CD8-positive, alpha-beta memory T cell (primary cell): ENCODE measurements at regions not wholly inside any gene's neighbourhood (a gene's known extent, or its start where the extent isn't known, plus 50 kb on each side); places are given as distances from the start of the nearest gene placed in this dataset.

Experiments
- CTCF ChIA-PET: fragments of 350-600 bp; sonication (Branson Sonifier 250); formaldehyde crosslinking; loops from one replicate; lab custom pipeline; 2021; ENCODE audit warnings: antibody characterized with exemption; lab: Charles Lee
- POLR2A ChIA-PET: fragments of 350-600 bp; sonication (Branson Sonifier 250); formaldehyde crosslinking; loops from one replicate; lab custom pipeline; 2021; ENCODE audit warnings: antibody characterized with exemption; lab: Charles Lee
- DNase-seq, 5 donors: peaks; one replicate each; pipeline versions ENCODE4 v3.0.0 to v3.0.0-alpha.2; 2020 to 2022; ENCODE audit warnings: mixed read lengths in 1 of 5
- H3K27ac ChIP-seq: one replicate; pipeline ENCODE4 v1.7.0; 2013; ENCODE audit warnings: low read depth, mild to moderate bottlenecking, low read length, moderate library complexity
- H3K27me3 ChIP-seq: 2 replicates; pipeline ENCODE4 v1.7.0; 2013; ENCODE audit warnings: low read length, mild to moderate bottlenecking; ENCODE audit not compliant: insufficient read depth, poor library complexity, severe bottlenecking
- H3K36me3 ChIP-seq: 2 replicates; pipeline ENCODE4 v1.7.0; 2013; ENCODE audit warnings: mild to moderate bottlenecking, low read length, moderate library complexity; ENCODE audit not compliant: insufficient read depth
- H3K4me1 ChIP-seq: 2 replicates; pipeline ENCODE4 v1.7.0; 2013; ENCODE audit warnings: mild to moderate bottlenecking, low read length, moderate library complexity; ENCODE audit not compliant: insufficient read depth
- H3K4me3 ChIP-seq: 2 replicates; pipeline ENCODE4 v1.7.0; 2013; ENCODE audit warnings: mild to moderate bottlenecking, low read length
- H3K9me3 ChIP-seq: 2 replicates; pipeline ENCODE4 v1.7.0; 2013; ENCODE audit warnings: mild to moderate bottlenecking, low read length
- H3K27ac Mint-ChIP-seq, 8 donors: one replicate each; pipeline ENCODE4 v1.8.0; 2020 to 2021; ENCODE audit warnings: mixed read lengths in 8 of 8, mild to moderate bottlenecking in 6 of 8, inconsistent platforms in 3 of 8, moderate library complexity in 3 of 8
- H3K27me3 Mint-ChIP-seq, 2 donors: one replicate each; pipeline ENCODE4 v1.8.0; 2020 to 2021; ENCODE audit warnings: mixed read lengths in 2 of 2, mild to moderate bottlenecking in 1 of 2, moderate library complexity in 1 of 2
- H3K36me3 Mint-ChIP-seq, 3 donors: one replicate each; pipeline ENCODE4 v1.8.0; 2020 to 2021; ENCODE audit warnings: mixed read lengths in 3 of 3, inconsistent platforms in 1 of 3, mild to moderate bottlenecking in 1 of 3
- H3K4me1 Mint-ChIP-seq, 3 donors: one replicate each; pipeline ENCODE4 v1.8.0; 2020 to 2021; ENCODE audit warnings: mixed read lengths in 3 of 3, inconsistent platforms in 1 of 3, mild to moderate bottlenecking in 1 of 3
- H3K4me3 Mint-ChIP-seq, 7 donors: one replicate each; pipeline ENCODE4 v1.8.0; 2020 to 2021; ENCODE audit warnings: mixed read lengths in 7 of 7, mild to moderate bottlenecking in 6 of 7, moderate library complexity in 4 of 7, inconsistent platforms in 2 of 7
- H3K9me3 Mint-ChIP-seq, 5 donors: one replicate each; pipeline ENCODE4 v1.8.0; 2020 to 2022; ENCODE audit warnings: mixed read lengths in 5 of 5, mild to moderate bottlenecking in 3 of 5, moderate library complexity in 2 of 5, inconsistent platforms in 1 of 5

- no peak for DNase-seq
- Histone ChIP-seq H3K36me3 (no peaks in the 10 kb centered on the region), H3K4me3 (no peak overlapping the region), H3K4me1 (no peaks in the 10 kb centered on the region), H3K27ac (no peak overlapping the region), H3K27me3 (no peaks in the 10 kb centered on the region), H3K9me3 (no peaks in the 10 kb centered on the region)
- Mint-ChIP-seq H3K4me3 (no peak overlapping the region), H3K4me1 (no peaks in the 10 kb centered on the region), H3K9me3 (peaks cover 0 to 20% (median 0%) of the 10 kb centered on the region in 5 donors), H3K27ac (no peak overlapping the region), H3K27me3 (no peaks in the 10 kb centered on the region), H3K36me3 (no peaks in the 10 kb centered on the region)
- POLR2A ChIA-PET: no interaction called here
- CTCF ChIA-PET: no interaction called here
Measured at GRCh38 chr3:174620855-174621472, 238.2 kb upstream of the NAALADL2 start.

- H3K27me3 ChIP-seq: no peaks in the 10 kb centered on the region
- H3K4me1 ChIP-seq: no peaks in the 10 kb centered on the region
- H3K4me1 Mint-ChIP-seq: no peaks in the 10 kb centered on the region
- no peak overlapping the region for H3K4me3 Mint-ChIP-seq
- POLR2A ChIA-PET: no interaction called here
- H3K9me3 ChIP-seq: no peaks in the 10 kb centered on the region
- H3K27ac Mint-ChIP-seq: no peak overlapping the region
- CTCF ChIA-PET: no interaction called here
- H3K4me3 ChIP-seq: no peak overlapping the region
- no peaks in the 10 kb centered on the region for H3K36me3 ChIP-seq
- H3K36me3 Mint-ChIP-seq: no peaks in the 10 kb centered on the region
- H3K27ac ChIP-seq: no peak overlapping the region
- peaks cover 0 to 24% (median 12%) of the 10 kb centered on the region in 5 donors for H3K9me3 Mint-ChIP-seq
- no peak for DNase-seq
- H3K27me3 Mint-ChIP-seq: no peaks in the 10 kb centered on the region
Measured at GRCh38 chr3:174633342-174633741, 225.8 kb upstream of the NAALADL2 start.

GRCh38 chr3:174636451-174636850 is 222.7 kb upstream of the NAALADL2 start:
- no peaks in the 10 kb centered on the region for H3K27me3 Mint-ChIP-seq
- H3K4me3 ChIP-seq: no peak overlapping the region
- no peak for DNase-seq
- no peaks in the 10 kb centered on the region for H3K36me3 ChIP-seq
- no peaks in the 10 kb centered on the region for H3K4me1 Mint-ChIP-seq
- CTCF ChIA-PET: no interaction called here
- H3K9me3 Mint-ChIP-seq: peaks cover 2 to 15% (median 7%) of the 10 kb centered on the region in 5 donors
- H3K27me3 ChIP-seq: no peaks in the 10 kb centered on the region
- no peak overlapping the region for H3K4me3 Mint-ChIP-seq
- POLR2A ChIA-PET: no interaction called here
- no peaks in the 10 kb centered on the region for H3K36me3 Mint-ChIP-seq
- no peak overlapping the region for H3K27ac Mint-ChIP-seq
- no peak overlapping the region for H3K27ac ChIP-seq
- no peaks in the 10 kb centered on the region for H3K9me3 ChIP-seq
- no peaks in the 10 kb centered on the region for H3K4me1 ChIP-seq

- no peak overlapping the region for H3K4me3 ChIP-seq
- no peaks in the 10 kb centered on the region for H3K36me3 Mint-ChIP-seq
- no peaks in the 10 kb centered on the region for H3K9me3 ChIP-seq
- no peak overlapping the region for H3K4me3 Mint-ChIP-seq
- no peaks in the 10 kb centered on the region for H3K36me3 ChIP-seq
- H3K27me3 Mint-ChIP-seq: no peaks in the 10 kb centered on the region
- no peaks in the 10 kb centered on the region for H3K4me1 ChIP-seq
- no peak overlapping the region for H3K27ac ChIP-seq
- H3K27me3 ChIP-seq: no peaks in the 10 kb centered on the region
- ChIA-PET CTCF (no interaction called here), POLR2A (no interaction called here)
- no peak overlapping the region for H3K27ac Mint-ChIP-seq
- DNase-seq: no peak
- H3K4me1 Mint-ChIP-seq: no peaks in the 10 kb centered on the region
- peaks cover 2 to 19% (median 4%) of the 10 kb centered on the region in 5 donors for H3K9me3 Mint-ChIP-seq
Measured at GRCh38 chr3:174639406-174639805, 219.7 kb upstream of the NAALADL2 start.

GRCh38 chr3:174639970-174640369 is 219.2 kb upstream of the NAALADL2 start:
- Histone ChIP-seq H3K4me3 (no peak overlapping the region), H3K27me3 (no peaks in the 10 kb centered on the region), H3K27ac (no peak overlapping the region), H3K4me1 (no peaks in the 10 kb centered on the region), H3K36me3 (no peaks in the 10 kb centered on the region), H3K9me3 (no peaks in the 10 kb centered on the region)
- no peak for DNase-seq
- Mint-ChIP-seq H3K27me3 (no peaks in the 10 kb centered on the region), H3K4me3 (no peak overlapping the region), H3K4me1 (no peaks in the 10 kb centered on the region), H3K36me3 (no peaks in the 10 kb centered on the region), H3K27ac (no peak overlapping the region), H3K9me3 (peaks cover 2 to 18% (median 4%) of the 10 kb centered on the region in 5 donors)
- POLR2A ChIA-PET: no interaction called here
- CTCF ChIA-PET: no interaction called here

- Mint-ChIP-seq H3K27me3 (no peaks in the 10 kb centered on the region), H3K9me3 (peaks cover 4 to 16% (median 6%) of the 10 kb centered on the region in 5 donors), H3K36me3 (no peaks in the 10 kb centered on the region), H3K27ac (no peak overlapping the region), H3K4me1 (no peaks in the 10 kb centered on the region), H3K4me3 (no peak overlapping the region)
- Histone ChIP-seq H3K4me1 (no peaks in the 10 kb centered on the region), H3K27me3 (no peaks in the 10 kb centered on the region), H3K9me3 (no peaks in the 10 kb centered on the region), H3K4me3 (no peak overlapping the region), H3K36me3 (no peaks in the 10 kb centered on the region), H3K27ac (no peak overlapping the region)
- CTCF ChIA-PET: no interaction called here
- POLR2A ChIA-PET: no interaction called here
- no peak for DNase-seq
Measured at GRCh38 chr3:174640932-174641331, 218.2 kb upstream of the NAALADL2 start.

- Histone ChIP-seq H3K4me1 (no peaks in the 10 kb centered on the region), H3K9me3 (no peaks in the 10 kb centered on the region), H3K27me3 (no peaks in the 10 kb centered on the region), H3K36me3 (no peaks in the 10 kb centered on the region), H3K27ac (no peak overlapping the region), H3K4me3 (no peak overlapping the region)
- CTCF ChIA-PET: no interaction called here
- POLR2A ChIA-PET: no interaction called here
- Mint-ChIP-seq H3K9me3 (peaks cover 0 to 6% (median 2%) of the 10 kb centered on the region in 5 donors), H3K27ac (no peak overlapping the region), H3K36me3 (no peaks in the 10 kb centered on the region), H3K4me1 (no peaks in the 10 kb centered on the region), H3K4me3 (no peak overlapping the region), H3K27me3 (no peaks in the 10 kb centered on the region)
- DNase-seq: no peak
Measured at GRCh38 chr3:174644287-174644686, 214.8 kb upstream of the NAALADL2 start.

GRCh38 chr3:174651951-174652350 is 207.2 kb upstream of the NAALADL2 start:
- no peaks in the 10 kb centered on the region for H3K36me3 ChIP-seq
- no peaks in the 10 kb centered on the region for H3K4me1 ChIP-seq
- ChIA-PET CTCF (no interaction called here), POLR2A (no interaction called here)
- H3K27ac ChIP-seq: no peak overlapping the region
- no peak overlapping the region for H3K4me3 ChIP-seq
- no peaks in the 10 kb centered on the region for H3K9me3 ChIP-seq
- H3K4me1 Mint-ChIP-seq: no peaks in the 10 kb centered on the region
- H3K27me3 Mint-ChIP-seq: no peaks in the 10 kb centered on the region
- DNase-seq: no peak
- H3K4me3 Mint-ChIP-seq: no peak overlapping the region
- no peak overlapping the region for H3K27ac Mint-ChIP-seq
- no peaks in the 10 kb centered on the region for H3K36me3 Mint-ChIP-seq
- H3K27me3 ChIP-seq: no peaks in the 10 kb centered on the region
- peaks cover 0 to 18% (median 1%) of the 10 kb centered on the region in 5 donors for H3K9me3 Mint-ChIP-seq
